Activated naive CD4-positive, alpha-beta T cell treated with anti-CD3 and anti-CD28 coated beads, Interleukin-2, amount 50 U/mL, for 72 hours (primary cell): ENCODE measurements at regions not wholly inside any gene's neighbourhood (a gene's known extent, or its start where the extent isn't known, plus 50 kb on each side); places are given as distances from the start of the nearest gene placed in this dataset.
A peak's percentile ranks its signal among the peaks of the same experiment; 100 is the strongest.
"Not testable (repeated sequence)": the region's sequence is repeated elsewhere in the genome, so short reads cannot be mapped to it uniquely, and the experiment has no call there.

Source experiments
- ATAC-seq, 2 donors: fragments of 150-1000 bp; cut with Tn5 transposase; 2 replicates each; pipeline ENCODE4 v1.10.0; 2021; ENCODE audit warnings: mild to moderate bottlenecking in 2 of 2, moderate library complexity in 2 of 2
- DNase-seq, 2 donors: peaks; one replicate each; pipeline ENCODE4 v3.0.0; 2021 to 2022; ENCODE audit warnings: low spot score in 2 of 2
- H3K27ac Mint-ChIP-seq, 2 donors: one replicate each; pipeline ENCODE4 v1.8.0; 2022; ENCODE audit warnings: mild to moderate bottlenecking in 2 of 2, mixed read lengths in 2 of 2
- H3K36me3 Mint-ChIP-seq, 2 donors: one replicate each; pipeline ENCODE4 v1.8.0; 2022; ENCODE audit warnings: mixed read lengths in 2 of 2
- H3K9me3 Mint-ChIP-seq, 2 donors: one replicate each; pipeline ENCODE4 v1.8.0; 2022; ENCODE audit warnings: mixed read lengths in 2 of 2

DNA sequence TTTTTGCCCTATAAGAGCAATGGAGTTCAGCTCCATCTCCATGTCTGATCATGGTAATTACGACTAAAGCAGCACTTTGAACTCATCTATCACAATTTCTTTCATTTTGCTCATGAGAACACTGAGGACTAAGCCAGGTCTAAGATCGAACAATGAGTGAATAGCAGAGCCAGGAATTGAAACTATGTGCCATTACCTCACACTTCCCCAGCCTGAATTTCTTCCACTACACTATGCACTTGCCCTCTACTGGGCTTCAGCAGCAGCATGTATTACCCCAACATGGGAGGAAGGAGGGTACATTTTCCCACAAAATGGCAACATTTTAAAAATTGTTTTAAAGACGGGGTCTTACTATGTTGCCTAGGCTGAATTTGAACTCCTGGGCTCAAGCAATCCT is 274.7 kb upstream of the FGF13 start:
- Mint-ChIP-seq H3K9me3 (peaks cover 3 to 5% of the 10 kb centered on the region in 2 donors), H3K36me3 (no peaks in the 10 kb centered on the region), H3K27ac (no peak overlapping the region)
- DNase-seq = no peak
- ATAC-seq = no peak

GRCh38 chrX:138982365-138982764 is 270.8 kb upstream of the FGF13 start:
- DNase-seq = no peak
- ATAC-seq = no peak
- Mint-ChIP-seq H3K36me3 (no peaks in the 10 kb centered on the region), H3K27ac (no peak overlapping the region), H3K9me3 (peaks cover 3% of the 10 kb centered on the region in 2 donors)

DNA sequence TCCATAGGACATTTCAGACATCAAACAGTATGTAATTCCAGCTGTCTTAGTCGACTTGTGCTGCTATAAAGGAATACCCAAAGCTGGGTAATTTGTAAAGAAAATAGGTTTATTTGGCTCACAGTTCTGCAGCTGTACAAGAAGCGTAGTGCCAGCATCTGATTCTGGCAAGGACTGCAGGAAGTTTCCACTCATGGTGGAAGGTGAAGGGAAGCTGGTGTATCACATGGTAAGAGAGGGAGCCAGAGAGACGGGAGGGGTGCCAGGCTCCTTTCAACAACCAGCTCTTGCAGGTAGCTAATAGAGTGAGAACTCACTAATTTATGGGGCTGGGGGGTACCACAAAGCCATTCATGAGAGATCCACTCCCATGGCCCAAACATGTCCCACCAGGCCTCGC is 253.0 kb upstream of the FGF13 start:
- H3K36me3 Mint-ChIP-seq = no peaks in the 10 kb centered on the region
- peaks cover 0 to 9% of the 10 kb centered on the region in 2 donors for H3K9me3 Mint-ChIP-seq
- H3K27ac Mint-ChIP-seq = peak overlapping the region in 1 of 2 donors; percentile 15
- no peak for ATAC-seq
- DNase-seq = no peak

GRCh38 chrX:138962419-138962818 is 250.9 kb upstream of the FGF13 start:
- DNase-seq, H3K9me3 Mint-ChIP-seq, H3K36me3 Mint-ChIP-seq, H3K27ac Mint-ChIP-seq, ATAC-seq: not testable (repeated sequence)

DNA sequence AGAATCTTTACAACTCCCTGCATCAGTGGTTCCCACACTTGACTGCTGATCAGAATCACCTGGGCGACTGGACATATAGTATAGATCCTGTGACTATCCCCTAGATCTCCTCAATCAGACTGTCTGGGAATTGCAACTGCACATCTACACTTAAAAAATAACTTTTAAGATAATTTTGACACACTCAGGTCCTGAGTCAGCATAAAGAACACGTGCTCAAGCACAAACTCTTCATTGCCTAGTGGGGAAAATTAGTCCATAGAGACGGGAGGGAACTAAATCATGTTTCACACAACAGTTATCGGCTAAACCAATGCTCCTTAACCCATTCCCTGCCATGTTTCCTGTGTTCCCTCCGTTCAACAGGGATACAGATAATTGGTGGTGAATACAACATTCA is 243.5 kb upstream of the FGF13 start:
- peaks cover 0 to 5% of the 10 kb centered on the region in 2 donors for H3K9me3 Mint-ChIP-seq
- H3K36me3 Mint-ChIP-seq = no peaks in the 10 kb centered on the region
- no peak for ATAC-seq
- H3K27ac Mint-ChIP-seq = no peak overlapping the region
- DNase-seq = no peak

GRCh38 chrX:138946926-138947325 is 235.4 kb upstream of the FGF13 start:
- no peak for DNase-seq
- Mint-ChIP-seq H3K9me3 (no peaks in the 10 kb centered on the region), H3K36me3 (no peaks in the 10 kb centered on the region), H3K27ac (no peak overlapping the region)
- ATAC-seq = no peak

- DNase-seq = no peak
- Mint-ChIP-seq H3K36me3 (no peaks in the 10 kb centered on the region), H3K27ac (no peak overlapping the region), H3K9me3 (no peaks in the 10 kb centered on the region)
- ATAC-seq = no peak
Measured at GRCh38 chrX:138945219-138945618, 233.7 kb upstream of the FGF13 start.

- no peaks in the 10 kb centered on the region for H3K36me3 Mint-ChIP-seq
- DNase-seq = no peak
- peaks cover 0 to 6% of the 10 kb centered on the region in 2 donors for H3K9me3 Mint-ChIP-seq
- ATAC-seq = no peak
- H3K27ac Mint-ChIP-seq = no peak overlapping the region
Measured at GRCh38 chrX:138939038-138939437, 227.5 kb upstream of the FGF13 start.

DNA sequence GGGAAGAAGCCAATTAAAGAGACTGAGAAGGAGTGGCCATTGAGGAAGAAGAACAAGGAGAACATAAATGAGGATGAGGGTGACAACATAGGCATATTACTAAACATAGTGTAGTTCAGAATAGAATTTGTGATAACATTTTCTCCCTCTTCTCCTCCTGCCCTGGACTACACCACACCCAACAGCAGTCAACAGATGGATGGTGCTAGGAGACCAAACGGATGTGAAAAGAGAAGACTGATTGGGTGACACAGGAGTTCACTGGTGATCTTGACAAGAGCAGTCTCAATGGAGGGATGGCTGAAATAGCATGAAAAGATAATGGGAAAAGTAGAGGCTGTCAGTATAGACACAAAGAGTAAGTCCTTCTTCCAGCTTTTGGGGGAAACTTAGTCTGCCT is 226.5 kb upstream of the FGF13 start:
- Mint-ChIP-seq H3K36me3 (no peaks in the 10 kb centered on the region), H3K27ac (no peak overlapping the region), H3K9me3 (peaks cover 0 to 6% of the 10 kb centered on the region in 2 donors)
- no peak for DNase-seq
- no peak for ATAC-seq

DNA sequence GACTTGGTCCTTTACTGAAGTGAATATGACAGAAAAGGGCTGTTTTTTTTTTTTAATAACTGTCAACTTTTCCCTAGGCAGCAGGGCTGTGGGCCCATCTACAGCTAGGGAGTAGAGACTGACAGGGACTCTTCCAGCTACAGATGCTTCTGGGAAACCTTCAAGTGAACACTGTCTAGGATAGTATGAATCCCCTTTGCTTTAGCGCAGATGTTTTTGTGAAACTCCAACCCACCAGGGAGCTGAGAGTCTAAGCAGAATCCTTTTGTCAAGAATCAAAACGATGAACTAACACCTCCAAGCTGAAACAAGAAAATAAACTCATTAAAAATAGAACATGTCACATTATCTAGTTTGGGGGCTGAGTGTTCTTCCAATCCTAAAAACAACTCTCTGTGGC is 219.7 kb upstream of the FGF13 start:
- no peak overlapping the region for H3K27ac Mint-ChIP-seq
- no peak for ATAC-seq
- H3K9me3 Mint-ChIP-seq = peaks cover 0 to 4% of the 10 kb centered on the region in 2 donors
- no peak for DNase-seq
- H3K36me3 Mint-ChIP-seq = no peaks in the 10 kb centered on the region

- no peak for ATAC-seq
- H3K36me3 Mint-ChIP-seq = no peaks in the 10 kb centered on the region
- H3K9me3 Mint-ChIP-seq = peaks cover 0 to 4% of the 10 kb centered on the region in 2 donors
- no peak for DNase-seq
- no peak overlapping the region for H3K27ac Mint-ChIP-seq
Measured at GRCh38 chrX:138930583-138930945, 219.0 kb upstream of the FGF13 start.

DNA sequence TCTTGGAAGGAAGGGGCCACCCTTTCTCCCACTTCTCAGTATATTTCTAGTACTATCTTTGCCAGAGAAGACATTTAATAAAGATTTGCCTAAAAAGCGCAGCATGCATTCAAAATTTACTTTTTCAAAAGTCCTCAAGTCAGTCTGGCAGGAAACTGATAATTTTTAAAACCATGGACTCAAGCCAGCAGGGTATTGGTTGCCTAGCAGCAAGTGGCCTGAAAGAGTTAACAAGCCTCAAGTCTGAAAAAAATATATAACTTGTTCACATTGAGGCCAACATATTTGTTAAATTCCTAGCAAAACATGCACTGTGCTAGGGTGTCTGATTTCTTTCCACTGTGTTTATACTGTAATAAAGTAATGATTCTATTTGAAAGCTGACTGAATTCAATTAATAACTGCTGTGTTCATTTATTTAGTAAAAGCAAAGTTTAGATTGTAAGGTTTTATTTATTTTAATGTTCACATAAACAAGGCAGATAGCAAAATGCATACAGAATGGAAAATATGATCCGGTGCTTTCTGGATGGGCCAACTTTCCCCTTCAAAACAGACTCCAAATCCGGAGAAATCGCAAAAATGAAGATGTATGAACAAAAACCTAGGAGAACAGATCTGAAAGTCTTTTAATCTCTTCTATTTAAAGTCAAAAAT is 218.5 kb upstream of the FGF13 start:
- H3K9me3 Mint-ChIP-seq = peaks cover 0 to 4% of the 10 kb centered on the region in 2 donors
- no peak overlapping the region for H3K27ac Mint-ChIP-seq
- no peak for ATAC-seq
- no peak for DNase-seq
- no peaks in the 10 kb centered on the region for H3K36me3 Mint-ChIP-seq

DNA sequence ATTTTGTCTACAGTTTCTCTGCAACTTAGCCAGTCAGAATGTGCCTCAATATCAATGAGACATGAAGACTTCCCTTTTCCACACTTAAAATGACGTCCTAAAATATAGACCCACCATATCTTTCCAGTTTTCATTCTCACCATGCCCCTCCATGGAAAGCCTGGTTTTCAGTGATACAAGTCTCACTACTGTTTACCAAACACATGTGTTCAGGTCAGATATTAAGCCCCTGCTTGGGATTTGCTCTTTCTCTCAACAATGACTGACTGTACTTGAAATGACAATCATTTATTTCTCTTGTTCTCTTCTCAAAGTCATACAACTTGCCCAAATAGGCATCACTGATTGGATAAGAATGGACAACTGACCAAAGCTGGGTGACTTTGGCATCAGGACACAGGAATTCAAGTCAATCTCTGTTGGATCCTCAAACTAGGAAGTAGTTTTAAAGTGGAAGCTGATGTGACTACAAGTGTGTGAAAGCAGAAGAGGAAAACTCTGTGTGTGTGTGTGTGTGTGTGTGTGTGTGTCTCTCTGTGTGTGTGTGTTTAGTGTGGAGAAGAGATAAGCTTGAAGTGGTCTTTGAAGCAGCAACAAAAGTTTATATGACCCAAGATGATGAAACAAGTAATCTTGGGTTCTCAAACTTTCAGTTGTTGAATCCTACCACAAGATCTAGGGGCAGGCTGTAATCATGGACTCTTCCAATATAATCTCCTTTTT is 217.4 kb upstream of the FGF13 start:
- peaks cover 0 to 4% of the 10 kb centered on the region in 2 donors for H3K9me3 Mint-ChIP-seq
- ATAC-seq = no peak
- H3K36me3 Mint-ChIP-seq = no peaks in the 10 kb centered on the region
- H3K27ac Mint-ChIP-seq = no peak overlapping the region
- DNase-seq = no peak

- no peak for DNase-seq
- Mint-ChIP-seq H3K9me3 (peaks cover 0 to 8% of the 10 kb centered on the region in 2 donors), H3K27ac (no peak overlapping the region), H3K36me3 (no peaks in the 10 kb centered on the region)
- ATAC-seq = no peak
Measured at GRCh38 chrX:138925330-138925729, 213.8 kb upstream of the FGF13 start.

DNA sequence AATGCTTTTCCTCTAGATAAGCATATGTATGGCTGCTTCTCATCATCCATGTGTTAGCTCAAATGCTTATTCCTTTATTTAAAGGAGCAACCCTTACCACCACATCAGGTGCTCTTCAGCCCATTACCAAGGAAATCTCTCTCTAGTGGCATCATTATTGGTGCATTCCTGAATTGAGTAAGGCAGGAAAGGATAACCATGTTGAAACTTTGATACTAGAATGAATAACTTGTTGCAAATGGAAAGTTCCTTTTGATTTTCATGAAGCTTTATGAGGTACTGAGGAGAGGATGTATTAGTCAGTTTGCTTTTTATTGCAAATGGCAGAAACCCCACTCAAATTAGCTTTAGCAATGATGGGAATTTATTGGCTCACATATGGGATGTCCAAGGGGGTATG is 212.3 kb upstream of the FGF13 start:
- Mint-ChIP-seq H3K27ac (no peak overlapping the region), H3K36me3 (no peaks in the 10 kb centered on the region), H3K9me3 (peaks cover 0 to 8% of the 10 kb centered on the region in 2 donors)
- ATAC-seq (no peak), DNase-seq (no peak)

- DNase-seq = no peak
- Mint-ChIP-seq H3K9me3 (peaks cover 0 to 4% of the 10 kb centered on the region in 2 donors), H3K27ac (no peak overlapping the region), H3K36me3 (no peaks in the 10 kb centered on the region)
- ATAC-seq = no peak
Measured at GRCh38 chrX:138921031-138921430, 209.5 kb upstream of the FGF13 start.

- ATAC-seq (no peak), DNase-seq (no peak)
- peaks cover 0 to 4% of the 10 kb centered on the region in 2 donors for H3K9me3 Mint-ChIP-seq
- H3K36me3 Mint-ChIP-seq = no peaks in the 10 kb centered on the region
- no peak overlapping the region for H3K27ac Mint-ChIP-seq
Measured at GRCh38 chrX:138917781-138918180, 206.3 kb upstream of the FGF13 start.

- Mint-ChIP-seq H3K27ac (no peak overlapping the region), H3K36me3 (no peaks in the 10 kb centered on the region)
Measured at GRCh38 chrX:138914767-138915166, 203.2 kb upstream of the FGF13 start.

More at GRCh38 chrX:138914767-138915166, 203.2 kb upstream of the FGF13 start:
- no peaks in the 10 kb centered on the region for H3K9me3 Mint-ChIP-seq
- DNase-seq = no peak
- ATAC-seq = no peak
